PFSK-1 (cell line): ENCODE measurements at regions not wholly inside any gene's neighbourhood (a gene's known extent, or its start where the extent isn't known, plus 50 kb on each side); places are given as distances from the start of the nearest gene placed in this dataset.

Experiments
- POLR2AphosphoS5 ChIP-seq: IDR thresholded peaks from 2 replicates; pipeline ENCODE4 v1.6.1; 2012; ENCODE audit warnings: low read depth, mild to moderate bottlenecking, control low read depth, low read length, moderate library complexity
- REST ChIP-seq, 2 experiments: IDR thresholded peaks; 2 replicates each; pipeline versions ENCODE4 v1.6.1 to v1.8.0; 2011 to 2012; ENCODE audit warnings: low read depth in 2 of 2, low read length in 2 of 2, control low read depth in 1 of 2, inconsistent platforms in 1 of 2, mild to moderate bottlenecking in 1 of 2, moderate library complexity in 1 of 2; ENCODE audit not compliant: insufficient read depth in 1 of 2
- SIN3A ChIP-seq: IDR thresholded peaks from 2 replicates; pipeline ENCODE4 v1.6.1; 2012; ENCODE audit warnings: mild to moderate bottlenecking, low read length, moderate library complexity, borderline replicate concordance; ENCODE audit not compliant: insufficient read depth

DNA sequence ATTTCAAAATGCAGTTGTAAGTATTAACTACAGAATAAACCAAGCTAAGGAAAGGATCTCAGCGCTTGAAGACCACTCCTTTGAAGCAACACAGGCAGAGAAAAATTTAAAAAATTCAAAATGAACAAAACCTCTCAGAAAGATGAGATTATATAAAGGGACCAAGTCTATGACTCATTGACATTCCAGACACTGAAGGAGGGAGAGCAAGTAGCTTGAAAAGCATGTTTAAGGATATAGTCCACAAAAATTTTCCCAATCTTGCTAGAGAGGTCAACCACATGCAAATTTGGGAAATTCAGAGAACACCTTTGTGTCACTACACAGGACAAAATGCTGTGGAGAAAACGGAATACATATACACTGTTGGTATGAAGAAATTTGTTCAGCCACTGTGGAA lies 112.6 kb upstream of the MC4R start:
- TF ChIP-seq REST (IDR thresholded peaks at IDR 0.05; ENCODE audit: insufficient read depth in 1 of 2, low read depth in 2 of 2, low read length in 2 of 2): no peak
- TF ChIP-seq POLR2AphosphoS5: no peak
- no peak for TF ChIP-seq SIN3A
